ENCODE measurements at regions not wholly inside any gene's neighbourhood (a gene's known extent, or its start where the extent isn't known, plus 50 kb on each side); places are given as distances from the start of the nearest gene placed in this dataset.
"Not testable (repeated sequence)": the region's sequence is repeated elsewhere in the genome, so short reads cannot be mapped to it uniquely, and the experiment has no call there.

- no peak for DNase-seq
Measured at GRCh38 chr5:23721336-23721735, 213.9 kb downstream of the PRDM9 start.

GRCh38 chr5:23727271-23727670 is 219.9 kb downstream of the PRDM9 start:
- no peak for DNase-seq

GRCh38 chr5:23730023-23730422 is 222.6 kb downstream of the PRDM9 start:
- DNase-seq: no peak

- no peak for DNase-seq
Measured at GRCh38 chr5:23740029-23740428, 232.6 kb downstream of the PRDM9 start.

GRCh38 chr5:23742701-23743100 is 235.3 kb downstream of the PRDM9 start:
- no peak for DNase-seq

- DNase-seq: no peak
Measured at GRCh38 chr5:23755906-23756305, 248.5 kb downstream of the PRDM9 start.

- DNase-seq: no peak
Measured at GRCh38 chr5:23756779-23757178, 249.4 kb downstream of the PRDM9 start.

GRCh38 chr5:23763170-23763569 is 255.8 kb downstream of the PRDM9 start:
- peak; percentile 4 to 6 for DNase-seq

- no peak for DNase-seq
Measured at GRCh38 chr5:23776684-23777083, 269.3 kb downstream of the PRDM9 start.

GRCh38 chr5:23800307-23800706 is 292.9 kb downstream of the PRDM9 start:
- DNase-seq: not testable (repeated sequence)

- DNase-seq: peak in 1 of 2 donors; percentile 17
Measured at GRCh38 chr5:23820765-23821471, 313.5 kb downstream of the PRDM9 start.

GRCh38 chr5:23823521-23823920 is 316.1 kb downstream of the PRDM9 start:
- no peak for DNase-seq

GRCh38 chr5:23825196-23825595 is 317.8 kb downstream of the PRDM9 start:
- DNase-seq: no peak

- DNase-seq: no peak
Measured at GRCh38 chr5:23840083-23840482, 332.7 kb downstream of the PRDM9 start.

GRCh38 chr5:23864786-23865185 is 357.4 kb downstream of the PRDM9 start:
- DNase-seq: no peak

GRCh38 chr5:23877847-23878246 is 370.4 kb downstream of the PRDM9 start:
- no peak for DNase-seq

GRCh38 chr5:23884405-23885031 is 377.1 kb downstream of the PRDM9 start:
- no peak for DNase-seq

GRCh38 chr5:23893561-23893960 is 386.2 kb downstream of the PRDM9 start:
- no peak for DNase-seq

GRCh38 chr5:23895614-23896013 is 388.2 kb downstream of the PRDM9 start:
- DNase-seq: no peak

- no peak for DNase-seq
Measured at GRCh38 chr5:23930985-23931384, 423.6 kb downstream of the PRDM9 start.

- DNase-seq: peak in 1 of 2 donors; percentile 2
Measured at GRCh38 chr5:23951261-23951928, 444.0 kb downstream of the PRDM9 start.

GRCh38 chr5:23963449-23963848 is 456.0 kb downstream of the PRDM9 start:
- no peak for DNase-seq

GRCh38 chr5:23977365-23977764 is 470.0 kb downstream of the PRDM9 start:
- no peak for DNase-seq
